Mucosa of descending colon (tissue), 3 donors: ENCODE measurements at regions not wholly inside any gene's neighbourhood (a gene's known extent, or its start where the extent isn't known, plus 50 kb on each side); places are given as distances from the start of the nearest gene placed in this dataset.

ENCODE experiments used
- ATAC-seq: fragments of 200-7000 bp; cut with Tn5 transposase; one replicate; pipeline ENCODE4 v1.9.1; 2020; ENCODE audit warnings: mild to moderate bottlenecking, moderate library complexity
- DNase-seq, 3 donors: peaks; one replicate each; pipeline ENCODE4 v3.0.0-alpha.2; 2020
- H3K36me3 ChIP-seq: fragments of 200-600 bp; one replicate; pipeline ENCODE4 v1.8.0; 2021; ENCODE audit warnings: low read depth, mild to moderate bottlenecking
- H3K4me1 ChIP-seq: fragments of 200-600 bp; one replicate; pipeline ENCODE4 v1.8.0; 2021; ENCODE audit warnings: low read depth, mild to moderate bottlenecking
- H3K4me3 ChIP-seq: fragments of 200-600 bp; one replicate; pipeline ENCODE4 v1.8.0; 2021; ENCODE audit warnings: mild to moderate bottlenecking
- H3K9me3 ChIP-seq: fragments of 200-600 bp; one replicate; pipeline ENCODE4 v1.8.0; 2021; ENCODE audit warnings: mild to moderate bottlenecking
- CTCF ChIP-seq: fragments of 200-600 bp; IDR thresholded peaks from one replicate; pipeline ENCODE4 v1.8.0; 2022; ENCODE audit warnings: antibody characterized with exemption, mild to moderate bottlenecking
- intact Hi-C, 2 donors: fragments of 100-400 bp; cut with DNase I in 1 of 2; cut with micrococcal nuclease in 1 of 2; formaldehyde crosslinking; loops; one replicate each; pipeline versions ENCODE4 v1.11.0 to v1.11.1; 2022; cut with DNase I, micrococcal nuclease
- donor health status: DM: no; HTN: no; CAD: no; lungs with moderate emphysema.
- donor health status: DM: no; HTN: no; CAD: no.
- donor health status: DM: no; HTN: yes; CAD: no.

GRCh38 chr5:45799388-45799787 is 103.2 kb upstream of the HCN1 start:
- peaks cover 74% of the 10 kb centered on the region for H3K9me3 ChIP-seq
- no peak overlapping the region for H3K4me3 ChIP-seq
- DNase-seq (no peak), ATAC-seq (no peak)
- no peak for TF ChIP-seq CTCF
- no peaks in the 10 kb centered on the region for H3K4me1 ChIP-seq
- intact Hi-C loops = no loop called here
- H3K36me3 ChIP-seq = no peaks in the 10 kb centered on the region

GRCh38 chr5:45796959-45797553 is 100.9 kb upstream of the HCN1 start:
- intact Hi-C loops = no loop called here
- ATAC-seq (no peak), DNase-seq (no peak)
- TF ChIP-seq CTCF = no peak
- Histone ChIP-seq H3K4me3 (no peak overlapping the region), H3K4me1 (no peaks in the 10 kb centered on the region), H3K36me3 (no peaks in the 10 kb centered on the region), H3K9me3 (peaks cover 76% of the 10 kb centered on the region)

GRCh38 chr5:45795458-45795857 is 99.3 kb upstream of the HCN1 start:
- Histone ChIP-seq H3K4me1 (no peaks in the 10 kb centered on the region), H3K36me3 (no peaks in the 10 kb centered on the region), H3K4me3 (no peak overlapping the region), H3K9me3 (peaks cover 61% of the 10 kb centered on the region)
- ATAC-seq = no peak
- TF ChIP-seq CTCF = no peak
- intact Hi-C loops = no loop called here
- no peak for DNase-seq

GRCh38 chr5:45793638-45794532 is 97.7 kb upstream of the HCN1 start:
- intact Hi-C loops = no loop called here
- Histone ChIP-seq H3K36me3 (no peaks in the 10 kb centered on the region), H3K4me1 (no peaks in the 10 kb centered on the region), H3K9me3 (peaks cover 51% of the 10 kb centered on the region), H3K4me3 (no peak overlapping the region)
- no peak for TF ChIP-seq CTCF
- no peak for ATAC-seq
- no peak for DNase-seq

- no peaks in the 10 kb centered on the region for H3K36me3 ChIP-seq
- ATAC-seq (no peak), DNase-seq (no peak)
- intact Hi-C loops = no loop called here
- TF ChIP-seq CTCF = no peak
- H3K9me3 ChIP-seq = peaks cover 21% of the 10 kb centered on the region
- H3K4me1 ChIP-seq = no peaks in the 10 kb centered on the region
- no peak overlapping the region for H3K4me3 ChIP-seq
These were observed 83.9 kb upstream of the HCN1 start for GRCh38 chr5:45779874-45780671.
